Gastroesophageal sphincter (tissue), 3 donors: ENCODE measurements at regions not wholly inside any gene's neighbourhood (a gene's known extent, or its start where the extent isn't known, plus 50 kb on each side); places are given as distances from the start of the nearest gene placed in this dataset.

Source experiments
- CTCF ChIP-seq, 4 experiments: fragments of 200-600 bp in 2 of 4; fragments of 450-650 bp in 2 of 4; sonication (generic) in 1 of 4; IDR thresholded peaks; one replicate each; pipeline ENCODE4 v1.5.1; 2017 to 2019; ENCODE audit warnings: antibody characterized with exemption in 4 of 4, mild to moderate bottlenecking in 2 of 4, moderate library complexity in 2 of 4
- EP300 ChIP-seq: sonication (generic); formaldehyde crosslinking; IDR thresholded peaks from one replicate; pipeline ENCODE4 v1.6.1; 2017; ENCODE audit warnings: antibody characterized with exemption, mild to moderate bottlenecking
- POLR2A ChIP-seq, 2 donors: fragments of 450-650 bp; IDR thresholded peaks; one replicate each; pipeline ENCODE4 v1.6.1; 2017; ENCODE audit warnings: antibody characterized with exemption in 2 of 2, mild to moderate bottlenecking in 2 of 2, moderate library complexity in 1 of 2
- POLR2AphosphoS5 ChIP-seq: sonication (generic); formaldehyde crosslinking; IDR thresholded peaks from one replicate; pipeline ENCODE4 v1.6.1; 2017; ENCODE audit warnings: antibody characterized with exemption

- no peak for TF ChIP-seq CTCF (IDR thresholded peaks at IDR 0.05)
- TF ChIP-seq EP300: no peak
- TF ChIP-seq POLR2A (IDR thresholded peaks at IDR 0.05): no peak
- no peak for TF ChIP-seq POLR2AphosphoS5
Measured at GRCh38 chr7:4386190-4386589, 295.9 kb upstream of the FOXK1 start.
